ENCODE measurements at regions not wholly inside any gene's neighbourhood (a gene's known extent, or its start where the extent isn't known, plus 50 kb on each side); places are given as distances from the start of the nearest gene placed in this dataset.

DNA sequence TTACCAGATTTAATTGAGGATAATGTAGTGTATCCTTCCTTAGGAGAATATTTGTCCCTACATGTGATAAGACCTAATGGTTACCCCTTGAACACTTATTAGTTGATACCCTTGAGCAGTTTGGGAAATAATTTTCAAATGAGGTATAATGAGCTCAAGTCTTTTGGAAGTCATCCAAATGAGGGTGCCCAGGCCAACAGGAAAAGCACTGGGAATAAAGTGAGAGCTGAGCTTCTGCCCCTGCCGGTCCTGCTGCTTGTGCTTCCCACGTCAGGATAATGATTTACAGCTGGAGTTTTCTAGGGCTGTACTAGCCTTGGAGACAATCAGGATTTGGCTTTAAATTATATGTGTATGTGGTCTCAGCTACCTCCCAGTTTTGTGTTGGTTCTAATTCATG is 178.8 kb upstream of the FRMD6 start:
- peaks cover 9% of the 10 kb centered on the region for H3K27me3 Mint-ChIP-seq
- ATAC-seq (ENCODE audit: low read depth) (no peak), DNase-seq (no peak)
- intact Hi-C loops (cut with micrococcal nuclease), result no loop called here
- H3K27ac Mint-ChIP-seq, result no peak overlapping the region
- H3K4me3 Mint-ChIP-seq, result no peak overlapping the region
- H3K36me3 Mint-ChIP-seq (ENCODE audit: low read depth), result no peaks in the 10 kb centered on the region
- H3K4me1 Mint-ChIP-seq, result no peaks in the 10 kb centered on the region
- H3K9me3 Mint-ChIP-seq, result no peaks in the 10 kb centered on the region
- POLR2A ChIA-PET, result no interaction called here
- CTCF ChIA-PET, result no interaction called here
- TF ChIP-seq, protein P1, sequence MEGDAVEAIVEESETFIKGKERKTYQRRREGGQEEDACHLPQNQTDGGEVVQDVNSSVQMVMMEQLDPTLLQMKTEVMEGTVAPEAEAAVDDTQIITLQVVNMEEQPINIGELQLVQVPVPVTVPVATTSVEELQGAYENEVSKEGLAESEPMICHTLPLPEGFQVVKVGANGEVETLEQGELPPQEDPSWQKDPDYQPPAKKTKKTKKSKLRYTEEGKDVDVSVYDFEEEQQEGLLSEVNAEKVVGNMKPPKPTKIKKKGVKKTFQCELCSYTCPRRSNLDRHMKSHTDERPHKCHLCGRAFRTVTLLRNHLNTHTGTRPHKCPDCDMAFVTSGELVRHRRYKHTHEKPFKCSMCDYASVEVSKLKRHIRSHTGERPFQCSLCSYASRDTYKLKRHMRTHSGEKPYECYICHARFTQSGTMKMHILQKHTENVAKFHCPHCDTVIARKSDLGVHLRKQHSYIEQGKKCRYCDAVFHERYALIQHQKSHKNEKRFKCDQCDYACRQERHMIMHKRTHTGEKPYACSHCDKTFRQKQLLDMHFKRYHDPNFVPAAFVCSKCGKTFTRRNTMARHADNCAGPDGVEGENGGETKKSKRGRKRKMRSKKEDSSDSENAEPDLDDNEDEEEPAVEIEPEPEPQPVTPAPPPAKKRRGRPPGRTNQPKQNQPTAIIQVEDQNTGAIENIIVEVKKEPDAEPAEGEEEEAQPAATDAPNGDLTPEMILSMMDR (IDR thresholded peaks at IDR 0.05), result no peak

DNA sequence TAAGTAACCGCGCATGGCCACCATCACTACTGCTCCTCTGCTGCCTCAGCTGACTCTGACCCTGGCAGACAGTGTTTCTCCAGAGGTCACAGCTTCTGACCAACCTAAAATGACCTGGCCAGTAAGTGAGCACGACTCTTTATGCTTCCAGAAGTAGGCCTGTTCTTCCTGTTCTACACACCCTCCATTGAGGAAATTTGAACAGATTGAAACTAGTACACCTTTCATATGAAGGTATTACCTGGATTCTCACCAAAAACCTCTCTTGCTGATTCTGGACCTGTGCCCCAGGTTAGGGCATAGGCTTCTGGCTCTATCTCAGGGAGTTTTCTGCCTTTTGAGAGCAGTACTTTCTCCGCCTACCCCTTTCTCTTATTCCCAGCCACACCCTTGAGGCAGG is 178.4 kb upstream of the FRMD6 start:
- CTCF ChIA-PET, result no interaction called here
- no peak overlapping the region for H3K4me3 Mint-ChIP-seq
- no peak for DNase-seq
- peaks cover 9% of the 10 kb centered on the region for H3K27me3 Mint-ChIP-seq
- TF ChIP-seq, protein P1 (IDR thresholded peaks at IDR 0.05), result no peak
- H3K27ac Mint-ChIP-seq, result no peak overlapping the region
- no peak for ATAC-seq (ENCODE audit: low read depth)
- intact Hi-C loops (cut with micrococcal nuclease), result no loop called here
- POLR2A ChIA-PET, result no interaction called here
- H3K4me1 Mint-ChIP-seq, result no peaks in the 10 kb centered on the region
- H3K9me3 Mint-ChIP-seq, result no peaks in the 10 kb centered on the region
- H3K36me3 Mint-ChIP-seq (ENCODE audit: low read depth), result no peaks in the 10 kb centered on the region

DNA sequence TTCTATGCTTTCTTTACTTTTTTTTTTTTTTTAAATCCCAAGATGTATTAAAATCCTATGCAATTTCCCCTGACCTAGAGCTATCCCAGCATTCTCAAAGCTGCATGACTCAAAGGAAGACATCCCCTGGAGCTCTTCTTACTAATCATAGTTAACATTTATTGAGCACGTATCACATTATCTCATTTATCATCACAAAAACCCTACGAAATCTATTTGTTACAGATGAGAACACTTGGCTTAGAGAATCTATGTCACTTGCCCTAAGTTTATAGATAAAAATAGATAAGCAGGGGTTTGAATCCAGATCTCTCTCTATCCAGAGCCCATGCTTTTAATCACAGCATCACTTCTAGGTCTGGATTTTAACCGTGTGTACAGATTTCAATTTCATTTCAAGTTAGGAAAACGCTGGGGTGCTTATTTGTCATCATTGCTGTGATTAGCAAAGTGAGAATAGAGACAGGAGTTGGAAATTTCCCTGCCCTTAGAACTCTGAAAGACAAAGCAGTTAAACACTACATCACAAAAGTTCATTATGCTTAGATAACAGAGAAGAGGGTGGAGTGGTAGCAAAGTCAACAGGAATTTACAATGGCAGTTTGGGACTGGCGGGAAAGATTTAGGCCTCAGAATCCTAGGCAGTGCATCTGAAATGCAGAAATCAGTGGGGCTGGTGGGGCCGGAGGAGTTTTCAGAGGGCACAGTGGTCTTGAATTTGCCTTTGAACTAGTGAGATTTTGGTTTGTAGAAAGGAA is 177.7 kb upstream of the FRMD6 start:
- ATAC-seq (ENCODE audit: low read depth) (no peak), DNase-seq (no peak)
- Mint-ChIP-seq H3K36me3 (ENCODE audit: low read depth) (no peaks in the 10 kb centered on the region), H3K4me3 (no peak overlapping the region), H3K27ac (no peak overlapping the region), H3K9me3 (no peaks in the 10 kb centered on the region), H3K4me1 (no peaks in the 10 kb centered on the region), H3K27me3 (peaks cover 9% of the 10 kb centered on the region)
- intact Hi-C loops (cut with micrococcal nuclease), result no loop called here
- ChIA-PET POLR2A (no interaction called here), CTCF (no interaction called here)
- TF ChIP-seq, protein P1 (IDR thresholded peaks at IDR 0.05), result no peak

DNA sequence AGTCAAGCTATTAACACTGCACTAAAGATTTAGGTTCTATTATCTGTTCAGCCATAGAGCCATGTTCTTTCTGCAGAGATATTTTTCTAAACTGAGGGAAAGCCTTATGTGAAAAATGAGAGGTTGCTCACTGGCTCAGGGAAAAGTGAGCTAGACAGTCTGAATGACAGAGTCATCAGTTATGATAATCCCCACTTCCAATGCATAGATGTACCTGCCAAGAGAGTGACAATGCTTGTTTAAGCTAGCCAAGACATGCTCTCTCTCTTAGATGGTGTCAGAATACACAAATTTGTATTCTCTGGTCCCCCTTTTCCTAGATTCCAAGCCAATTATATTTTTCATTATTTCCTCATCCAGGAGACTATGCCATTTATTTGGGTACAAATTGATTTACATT is 176.9 kb upstream of the FRMD6 start:
- Mint-ChIP-seq H3K9me3 (no peaks in the 10 kb centered on the region), H3K4me1 (no peaks in the 10 kb centered on the region), H3K36me3 (ENCODE audit: low read depth) (no peaks in the 10 kb centered on the region), H3K27me3 (peaks cover 9% of the 10 kb centered on the region), H3K4me3 (no peak overlapping the region), H3K27ac (no peak overlapping the region)
- TF ChIP-seq, protein P1 (IDR thresholded peaks at IDR 0.05), result no peak
- DNase-seq (no peak), ATAC-seq (ENCODE audit: low read depth) (no peak)
- ChIA-PET CTCF (no interaction called here), POLR2A (no interaction called here)
- intact Hi-C loops (cut with micrococcal nuclease), result no loop called here

DNA sequence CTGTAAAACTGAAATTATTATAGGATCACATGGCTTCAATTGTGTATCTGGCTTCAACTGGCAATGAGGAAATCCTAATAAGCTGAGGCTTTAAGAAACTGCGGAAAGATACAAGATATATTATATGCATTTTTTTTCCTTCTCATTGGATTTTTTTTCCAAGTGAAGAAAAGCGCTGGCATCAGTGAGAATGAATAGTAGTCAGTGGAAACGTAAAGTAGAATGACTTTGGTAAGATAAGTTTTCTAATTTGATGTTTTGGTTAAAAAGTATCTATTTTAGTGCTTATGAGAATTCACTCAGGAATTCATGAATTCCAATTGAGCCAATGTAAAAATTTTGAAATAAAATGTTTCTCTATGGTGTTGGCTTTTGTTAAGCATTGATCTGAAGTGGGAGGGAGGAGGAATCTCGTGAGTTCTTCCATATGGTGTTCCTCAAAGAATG is 173.5 kb upstream of the FRMD6 start:
- intact Hi-C loops (cut with micrococcal nuclease), result no loop called here
- no peaks in the 10 kb centered on the region for H3K9me3 Mint-ChIP-seq
- no peaks in the 10 kb centered on the region for H3K4me1 Mint-ChIP-seq
- H3K27ac Mint-ChIP-seq, result no peak overlapping the region
- TF ChIP-seq, protein P1 (IDR thresholded peaks at IDR 0.05), result no peak
- no peak for DNase-seq
- ChIA-PET CTCF (no interaction called here), POLR2A (no interaction called here)
- H3K27me3 Mint-ChIP-seq, result peaks cover 9% of the 10 kb centered on the region
- no peak overlapping the region for H3K4me3 Mint-ChIP-seq
- H3K36me3 Mint-ChIP-seq (ENCODE audit: low read depth), result no peaks in the 10 kb centered on the region
- no peak for ATAC-seq (ENCODE audit: low read depth)
